IMR-90 (cell line): ENCODE measurements at regions not wholly inside any gene's neighbourhood (a gene's known extent, or its start where the extent isn't known, plus 50 kb on each side); places are given as distances from the start of the nearest gene placed in this dataset.
A peak's percentile ranks its signal among the peaks of the same experiment; 100 is the strongest.

Source experiments
- ATAC-seq: fragments of 200-7000 bp; cut with Tn5 transposase; 2 replicates; pipeline ENCODE4 v1.9.1; 2020; ENCODE audit warnings: low read depth, mild to moderate bottlenecking, moderate library complexity
- BruUV-seq: library from RNA; stranded (reverse); fragments of 400-500 nt; replicated peaks from 2 replicates; lab custom pipeline; 2021; lab: Mats Ljungman, UMichigan
- CTCF ChIA-PET: fragments of 300-600 bp; formaldehyde crosslinking; extraction: SDS; loops from one replicate; lab custom pipeline; 2021; ENCODE audit warnings: antibody characterized with exemption; lab: Yijun Ruan, JAX
- POLR2A ChIA-PET: fragments of 300-600 bp; sonication (Branson Sonifier 250); formaldehyde crosslinking; loops from one replicate; lab custom pipeline; 2022; ENCODE audit warnings: antibody characterized with exemption; ENCODE audit not compliant: unreplicated experiment; lab: Charles Lee
- DNase-seq: peaks from one replicate; pipeline ENCODE4 v3.0.0; 2013
- H2AFZ ChIP-seq: replicated peaks from 2 replicates; pipeline ENCODE3; 2013; ENCODE audit warnings: low read length, mild to moderate bottlenecking; ENCODE audit not compliant: poor library complexity
- H2AK5ac ChIP-seq: 2 replicates; pipeline ENCODE4 v1.6.1; 2013; ENCODE audit warnings: low read depth, low read length, inconsistent platforms
- H2AK9ac ChIP-seq: replicated peaks from 2 replicates; pipeline ENCODE3; 2013; ENCODE audit warnings: mild to moderate bottlenecking, low read depth, low read length, moderate library complexity; ENCODE audit not compliant: poor library complexity
- H2BK120ac ChIP-seq: 2 replicates; pipeline ENCODE4 v1.6.1; 2013; ENCODE audit warnings: low read depth, low read length, inconsistent platforms
- H2BK15ac ChIP-seq: 3 replicates; pipeline ENCODE4 v1.6.1; 2013; ENCODE audit warnings: low read depth, low read length, inconsistent platforms
- H2BK20ac ChIP-seq: 2 replicates; pipeline ENCODE4 v1.6.1; 2013; ENCODE audit warnings: low read depth, mild to moderate bottlenecking, inconsistent platforms, low read length, moderate library complexity
- H2BK5ac ChIP-seq: 2 replicates; pipeline ENCODE4 v1.6.1; 2013; ENCODE audit warnings: mild to moderate bottlenecking, low read depth, low read length, inconsistent platforms; ENCODE audit not compliant: poor library complexity, severe bottlenecking
- H3K14ac ChIP-seq: replicated peaks from 2 replicates; pipeline ENCODE4 v1.6.1; 2013; ENCODE audit warnings: low read depth, low read length, inconsistent platforms
- H3K18ac ChIP-seq: 2 replicates; pipeline ENCODE4 v1.6.1; 2013; ENCODE audit warnings: low read depth, low read length, control low read depth
- H3K23ac ChIP-seq: 2 replicates; pipeline ENCODE4 v1.6.1; 2013; ENCODE audit warnings: low read depth, low read length, inconsistent platforms
- H3K27ac ChIP-seq: 2 replicates; pipeline ENCODE4 v1.5.1; 2013; ENCODE audit warnings: mild to moderate bottlenecking, control low read depth, low read length; ENCODE audit not compliant: insufficient read depth
- H3K27me3 ChIP-seq: 2 replicates; pipeline ENCODE4 v1.6.1; 2013; ENCODE audit warnings: low read length; ENCODE audit not compliant: control insufficient read depth, insufficient read depth
- H3K36me3 ChIP-seq: 2 replicates; pipeline ENCODE4 v1.6.1; 2013; ENCODE audit warnings: low read length, mixed read lengths; ENCODE audit not compliant: control insufficient read depth, insufficient read depth
- H3K4ac ChIP-seq: 2 replicates; pipeline ENCODE4 v1.6.1; 2013; ENCODE audit warnings: low read depth, low read length, inconsistent platforms
- H3K4me1 ChIP-seq: 2 replicates; pipeline ENCODE4 v1.6.1; 2013; ENCODE audit warnings: low read length, mixed read lengths; ENCODE audit not compliant: control insufficient read depth, insufficient read depth
- H3K4me2 ChIP-seq: 2 replicates; pipeline ENCODE4 v1.6.1; 2013; ENCODE audit warnings: low read depth, mild to moderate bottlenecking, control low read depth, low read length, moderate library complexity
- H3K4me3 ChIP-seq: 2 replicates; pipeline ENCODE4 v1.5.1; 2013; ENCODE audit warnings: low read depth, mild to moderate bottlenecking, control low read depth, low read length, moderate library complexity; ENCODE audit not compliant: insufficient read depth
- H3K56ac ChIP-seq: 2 replicates; pipeline ENCODE4 v1.6.1; 2013; ENCODE audit warnings: low read length, inconsistent platforms; ENCODE audit not compliant: insufficient read depth; ENCODE audit errors: extremely low read depth
- H3K79me1 ChIP-seq, 2 experiments: 2 replicates each; pipeline ENCODE4 v1.6.1; 2013; ENCODE audit warnings: low read length in 2 of 2, inconsistent platforms in 1 of 2, low read depth in 1 of 2
- H3K9ac ChIP-seq: 2 replicates; pipeline ENCODE4 v1.6.1; 2013; ENCODE audit warnings: low read depth, low read length, control low read depth
- H3K9me1 ChIP-seq: 2 replicates; pipeline ENCODE4 v1.6.1; 2013; ENCODE audit warnings: low read length, inconsistent platforms; ENCODE audit not compliant: insufficient read depth
- H3K9me3 ChIP-seq: 2 replicates; pipeline ENCODE4 v1.6.1; 2013; ENCODE audit warnings: low read length; ENCODE audit not compliant: control insufficient read depth, insufficient read depth
- H4K20me1 ChIP-seq: 2 replicates; pipeline ENCODE4 v1.6.1; 2013; ENCODE audit warnings: low read length, inconsistent platforms; ENCODE audit not compliant: insufficient read depth
- H4K5ac ChIP-seq: 2 replicates; pipeline ENCODE4 v1.6.1; 2013; ENCODE audit warnings: mild to moderate bottlenecking, low read depth, low read length, control low read depth
- H4K8ac ChIP-seq, 2 experiments: 2 replicates each; pipeline ENCODE4 v1.6.1; 2013; ENCODE audit warnings: low read depth in 2 of 2, low read length in 2 of 2, control low read depth in 1 of 2, inconsistent platforms in 1 of 2
- H4K91ac ChIP-seq: 2 replicates; pipeline ENCODE4 v1.6.1; 2013; ENCODE audit warnings: low read depth, low read length, inconsistent platforms; ENCODE audit not compliant: insufficient read depth
- BHLHE40 ChIP-seq: fragments of 150-350 bp; IDR thresholded peaks from 2 replicates; pipeline ENCODE4 v1.6.1; 2016; ENCODE audit warnings: mild to moderate bottlenecking, low read depth, low read length
- CEBPB ChIP-seq: IDR thresholded peaks from 2 replicates; pipeline ENCODE4 v1.6.1; 2012; ENCODE audit warnings: low read depth, low read length, improper control_type of control experiment
- CHD1 ChIP-seq: IDR thresholded peaks from 2 replicates; pipeline ENCODE4 v1.6.1; 2012; ENCODE audit warnings: low read depth, low read length, improper control_type of control experiment
- FOS ChIP-seq: fragments of 150-350 bp; IDR thresholded peaks from 2 replicates; pipeline ENCODE4 v1.6.1; 2016; ENCODE audit warnings: low read depth, low read length
- MAFK ChIP-seq: IDR thresholded peaks from 2 replicates; pipeline ENCODE4 v1.6.1; 2012; ENCODE audit warnings: low read depth, low read length, improper control_type of control experiment
- MAZ ChIP-seq: IDR thresholded peaks from 2 replicates; pipeline ENCODE4 v1.6.1; 2012; ENCODE audit warnings: low read depth, mild to moderate bottlenecking, low read length, improper control_type of control experiment, moderate library complexity, borderline replicate concordance
- MXI1 ChIP-seq: IDR thresholded peaks from 2 replicates; pipeline ENCODE4 v1.6.1; 2012; ENCODE audit warnings: low read depth, mild to moderate bottlenecking, low read length, moderate library complexity, borderline replicate concordance
- NFE2L2 ChIP-seq: fragments of 150-350 bp; IDR thresholded peaks from 2 replicates; pipeline ENCODE4 v1.6.1; 2016; ENCODE audit warnings: low read depth, mild to moderate bottlenecking, low read length
- POLR2A ChIP-seq: IDR thresholded peaks from 2 replicates; pipeline ENCODE4 v1.6.1; 2012; ENCODE audit warnings: mild to moderate bottlenecking, low read depth, low read length
- RAD21 ChIP-seq: IDR thresholded peaks from 2 replicates; pipeline ENCODE4 v1.6.1; 2012; ENCODE audit warnings: low read length, improper control_type of control experiment
- RCOR1 ChIP-seq: IDR thresholded peaks from 2 replicates; pipeline ENCODE4 v1.6.1; 2012; ENCODE audit warnings: mild to moderate bottlenecking, low read length, improper control_type of control experiment; ENCODE audit not compliant: insufficient replicate concordance
- RFX5 ChIP-seq: IDR thresholded peaks from 2 replicates; pipeline ENCODE4 v1.8.0; 2012; ENCODE audit warnings: low read depth, mild to moderate bottlenecking, low read length, moderate library complexity
- SMC3 ChIP-seq: fragments of 150-350 bp; IDR thresholded peaks from 2 replicates; pipeline ENCODE4 v1.6.1; 2016; ENCODE audit warnings: low read depth, mild to moderate bottlenecking, antibody characterized with exemption, low read length, moderate library complexity
- WGBS, 2 experiments: methylation state at CpG; one replicate each; pipeline versions ENCODE4 v1.1.5 to v1.1.7; 2013; ENCODE audit warnings: missing lambda C conversion rate in 2 of 2; ENCODE audit not compliant: insufficient read length in 1 of 2; ENCODE audit errors: extremely low coverage in 2 of 2; 5-methylcytosine and 5-hydroxymethylcytosine counted together
- dilution Hi-C: fragments of 300-500 bp; cut with HindIII; formaldehyde crosslinking; loops from one replicate; pipeline ENCODE4 v1.14.3; 2018; ENCODE audit warnings: low sequenced_read_pairs; ENCODE audit not compliant: unreplicated experiment
- in situ Hi-C: fragments of 300-500 bp; cut with MboI; formaldehyde crosslinking; loops from 3 replicates; pipeline ENCODE4 v1.14.3; 2019; ENCODE audit warnings: low sequenced_read_pairs, inconsistent platforms, mixed read lengths
- intact Hi-C: fragments of 100-400 bp; cut with micrococcal nuclease; formaldehyde crosslinking; loops from 2 replicates; pipeline ENCODE4 v1.10.0; 2022
- TF ChIP-seq, protein P1 (sequence below): fragments of 150-350 bp; IDR thresholded peaks from 2 replicates; pipeline ENCODE4 v1.6.1; 2017; ENCODE audit warnings: mild to moderate bottlenecking, antibody characterized with exemption, low read length, low read depth
- TF ChIP-seq, protein P2 (sequence below): conservative IDR thresholded peaks from 2 replicates; pipeline ENCODE4 v1.5.1; 2012; ENCODE audit warnings: mild to moderate bottlenecking, low read depth, low read length, improper control_type of control experiment
- TF ChIP-seq, protein P3 (sequence below): fragments of 150-350 bp; IDR thresholded peaks from 2 replicates; pipeline ENCODE4 v1.6.1; 2016; ENCODE audit warnings: low read depth, mild to moderate bottlenecking, low read length, moderate library complexity, borderline replicate concordance

DNA sequence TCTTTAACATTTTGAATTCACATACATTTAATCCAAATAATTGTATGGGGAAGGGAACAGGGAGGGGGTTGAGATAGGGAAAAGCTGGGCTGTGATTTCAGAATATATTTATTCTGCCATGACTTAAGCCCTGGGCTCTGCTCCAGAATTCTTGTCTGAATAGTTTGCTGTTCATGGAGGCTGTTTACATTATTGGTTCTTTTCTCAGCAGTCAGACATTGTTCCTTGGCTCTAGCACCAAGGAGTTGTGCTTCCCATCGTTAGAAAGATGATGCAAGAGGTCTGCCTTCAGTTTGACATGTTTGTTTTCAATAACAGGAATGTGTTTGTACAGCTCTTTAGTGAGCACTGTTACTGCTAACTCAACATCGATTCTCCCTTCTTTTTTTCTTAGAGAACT, 198.8 kb upstream of the CDYL start:
- Histone ChIP-seq H4K20me1 (peaks cover 2% of the 10 kb centered on the region; the same call in 1 of the 2 replicates), H3K27ac (peak overlapping the region; percentile 69; the same call in 1 of the 2 replicates), H2BK20ac (no peak overlapping the region), H3K9me3 (no peaks in the 10 kb centered on the region), H2BK120ac (peak overlapping the region; percentile 91), H4K91ac (peak overlapping the region; percentile 67), H3K4me3 (no peak overlapping the region), H2AK5ac (no peak overlapping the region), H2AK9ac (no peak overlapping the region), H2BK15ac (no peak overlapping the region), H3K4me2 (0 out of 2 replicates have a peak overlapping the region, but pooled peaks have one; percentile 16), H3K56ac (peak overlapping the region; percentile 36; the same call in 1 of the 2 replicates), H3K4ac (peak overlapping the region; percentile 78), H3K79me1 (peaks cover 0 to 4% of the 10 kb centered on the region in 2 experiments; a peak in 1 of 4 replicates), H2AFZ (no peak overlapping the region), H3K9ac (no peak overlapping the region), H3K4me1 (peaks cover 15% of the 10 kb centered on the region), H3K27me3 (no peaks in the 10 kb centered on the region), H3K14ac (no peak overlapping the region), H3K18ac (peak overlapping the region; percentile 58), H3K23ac (no peak overlapping the region), H4K8ac (peak overlapping the region in 1 of 2 experiments; percentile 57; a peak in 1 of 4 replicates), H3K9me1 (peaks cover 26% of the 10 kb centered on the region), H4K5ac (no peak overlapping the region), H2BK5ac (peak overlapping the region; percentile 56), H3K36me3 (no peaks in the 10 kb centered on the region)
- in situ Hi-C loops (no loop called here), dilution Hi-C loops (no loop called here), intact Hi-C loops (no loop called here)
- BruUV-seq: no TSS peak
- ChIA-PET CTCF (no interaction called here), POLR2A (interaction anchor here (0.6 kb wide), 1 partner anchor 149 kb away, joined by 7 read pairs; no protein-coding TSS in a partner anchor)
- peak; percentile 55 for ATAC-seq
- no CpG with 5 or more reads among the region's 2 CpGs for WGBS, 2 experiments
- TF ChIP-seq CHD1 (no peak), POLR2A (no peak), RCOR1 (peak; percentile 64), MAFK (no peak; the same call in 1 of the 2 replicates), CEBPB (peak; percentile 99), NFE2L2 (no peak), RFX5 (no peak), SMC3 (0 out of 2 replicates have a peak, but pooled peaks have one; percentile 5), FOS (peak; percentile 62), RAD21 (peak; percentile 28; the same call in 1 of the 2 replicates), MAZ (no peak), MXI1 (no peak), BHLHE40 (no peak; the same call in 1 of the 2 replicates)
- TF ChIP-seq, protein P1, sequence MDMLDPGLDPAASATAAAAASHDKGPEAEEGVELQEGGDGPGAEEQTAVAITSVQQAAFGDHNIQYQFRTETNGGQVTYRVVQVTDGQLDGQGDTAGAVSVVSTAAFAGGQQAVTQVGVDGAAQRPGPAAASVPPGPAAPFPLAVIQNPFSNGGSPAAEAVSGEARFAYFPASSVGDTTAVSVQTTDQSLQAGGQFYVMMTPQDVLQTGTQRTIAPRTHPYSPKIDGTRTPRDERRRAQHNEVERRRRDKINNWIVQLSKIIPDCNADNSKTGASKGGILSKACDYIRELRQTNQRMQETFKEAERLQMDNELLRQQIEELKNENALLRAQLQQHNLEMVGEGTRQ: no peak
- TF ChIP-seq, protein P2, sequence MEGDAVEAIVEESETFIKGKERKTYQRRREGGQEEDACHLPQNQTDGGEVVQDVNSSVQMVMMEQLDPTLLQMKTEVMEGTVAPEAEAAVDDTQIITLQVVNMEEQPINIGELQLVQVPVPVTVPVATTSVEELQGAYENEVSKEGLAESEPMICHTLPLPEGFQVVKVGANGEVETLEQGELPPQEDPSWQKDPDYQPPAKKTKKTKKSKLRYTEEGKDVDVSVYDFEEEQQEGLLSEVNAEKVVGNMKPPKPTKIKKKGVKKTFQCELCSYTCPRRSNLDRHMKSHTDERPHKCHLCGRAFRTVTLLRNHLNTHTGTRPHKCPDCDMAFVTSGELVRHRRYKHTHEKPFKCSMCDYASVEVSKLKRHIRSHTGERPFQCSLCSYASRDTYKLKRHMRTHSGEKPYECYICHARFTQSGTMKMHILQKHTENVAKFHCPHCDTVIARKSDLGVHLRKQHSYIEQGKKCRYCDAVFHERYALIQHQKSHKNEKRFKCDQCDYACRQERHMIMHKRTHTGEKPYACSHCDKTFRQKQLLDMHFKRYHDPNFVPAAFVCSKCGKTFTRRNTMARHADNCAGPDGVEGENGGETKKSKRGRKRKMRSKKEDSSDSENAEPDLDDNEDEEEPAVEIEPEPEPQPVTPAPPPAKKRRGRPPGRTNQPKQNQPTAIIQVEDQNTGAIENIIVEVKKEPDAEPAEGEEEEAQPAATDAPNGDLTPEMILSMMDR: no peak
- TF ChIP-seq, protein P3, sequence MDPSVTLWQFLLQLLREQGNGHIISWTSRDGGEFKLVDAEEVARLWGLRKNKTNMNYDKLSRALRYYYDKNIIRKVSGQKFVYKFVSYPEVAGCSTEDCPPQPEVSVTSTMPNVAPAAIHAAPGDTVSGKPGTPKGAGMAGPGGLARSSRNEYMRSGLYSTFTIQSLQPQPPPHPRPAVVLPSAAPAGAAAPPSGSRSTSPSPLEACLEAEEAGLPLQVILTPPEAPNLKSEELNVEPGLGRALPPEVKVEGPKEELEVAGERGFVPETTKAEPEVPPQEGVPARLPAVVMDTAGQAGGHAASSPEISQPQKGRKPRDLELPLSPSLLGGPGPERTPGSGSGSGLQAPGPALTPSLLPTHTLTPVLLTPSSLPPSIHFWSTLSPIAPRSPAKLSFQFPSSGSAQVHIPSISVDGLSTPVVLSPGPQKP: no peak
- DNase-seq: peak; percentile 99
